Mucosa of descending colon (tissue), 3 donors: ENCODE measurements at regions not wholly inside any gene's neighbourhood (a gene's known extent, or its start where the extent isn't known, plus 50 kb on each side); places are given as distances from the start of the nearest gene placed in this dataset.

Source experiments
- ATAC-seq: fragments of 200-7000 bp; cut with Tn5 transposase; one replicate; pipeline ENCODE4 v1.9.1; 2020; ENCODE audit warnings: mild to moderate bottlenecking, moderate library complexity
- DNase-seq, 3 donors: peaks; one replicate each; pipeline ENCODE4 v3.0.0-alpha.2; 2020
- H3K36me3 ChIP-seq: fragments of 200-600 bp; one replicate; pipeline ENCODE4 v1.8.0; 2021; ENCODE audit warnings: low read depth, mild to moderate bottlenecking
- H3K4me1 ChIP-seq: fragments of 200-600 bp; one replicate; pipeline ENCODE4 v1.8.0; 2021; ENCODE audit warnings: low read depth, mild to moderate bottlenecking
- H3K4me3 ChIP-seq: fragments of 200-600 bp; one replicate; pipeline ENCODE4 v1.8.0; 2021; ENCODE audit warnings: mild to moderate bottlenecking
- H3K9me3 ChIP-seq: fragments of 200-600 bp; one replicate; pipeline ENCODE4 v1.8.0; 2021; ENCODE audit warnings: mild to moderate bottlenecking
- CTCF ChIP-seq: fragments of 200-600 bp; IDR thresholded peaks from one replicate; pipeline ENCODE4 v1.8.0; 2022; ENCODE audit warnings: antibody characterized with exemption, mild to moderate bottlenecking
- intact Hi-C, 2 donors: fragments of 100-400 bp; cut with DNase I in 1 of 2; cut with micrococcal nuclease in 1 of 2; formaldehyde crosslinking; loops; one replicate each; pipeline versions ENCODE4 v1.11.0 to v1.11.1; 2022; cut with DNase I, micrococcal nuclease
- donor health status: DM: no; HTN: no; CAD: no; lungs with moderate emphysema.
- donor health status: DM: no; HTN: no; CAD: no.
- donor health status: DM: no; HTN: yes; CAD: no.

GRCh38 chr12:114186241-114187002 lies 219.5 kb downstream of the TBX5 start:
- Histone ChIP-seq H3K4me3 (no peak overlapping the region), H3K36me3 (no peaks in the 10 kb centered on the region), H3K4me1 (no peaks in the 10 kb centered on the region), H3K9me3 (no peaks in the 10 kb centered on the region)
- ATAC-seq (no peak), DNase-seq (no peak)
- no peak for TF ChIP-seq CTCF
- intact Hi-C loops, result no loop called here

GRCh38 chr12:114185036-114185435 lies 218.9 kb upstream of the RBM19 start:
- H3K4me3 ChIP-seq, result no peak overlapping the region
- ATAC-seq, result no peak
- TF ChIP-seq CTCF, result no peak
- no peaks in the 10 kb centered on the region for H3K9me3 ChIP-seq
- no peaks in the 10 kb centered on the region for H3K4me1 ChIP-seq
- no peaks in the 10 kb centered on the region for H3K36me3 ChIP-seq
- intact Hi-C loops, result no loop called here
- no peak for DNase-seq

GRCh38 chr12:114174326-114174725 lies 208.2 kb upstream of the RBM19 start:
- ATAC-seq (no peak), DNase-seq (no peak)
- Histone ChIP-seq H3K36me3 (no peaks in the 10 kb centered on the region), H3K4me1 (no peaks in the 10 kb centered on the region), H3K4me3 (no peak overlapping the region), H3K9me3 (no peaks in the 10 kb centered on the region)
- intact Hi-C loops, result no loop called here
- TF ChIP-seq CTCF, result no peak

DNA sequence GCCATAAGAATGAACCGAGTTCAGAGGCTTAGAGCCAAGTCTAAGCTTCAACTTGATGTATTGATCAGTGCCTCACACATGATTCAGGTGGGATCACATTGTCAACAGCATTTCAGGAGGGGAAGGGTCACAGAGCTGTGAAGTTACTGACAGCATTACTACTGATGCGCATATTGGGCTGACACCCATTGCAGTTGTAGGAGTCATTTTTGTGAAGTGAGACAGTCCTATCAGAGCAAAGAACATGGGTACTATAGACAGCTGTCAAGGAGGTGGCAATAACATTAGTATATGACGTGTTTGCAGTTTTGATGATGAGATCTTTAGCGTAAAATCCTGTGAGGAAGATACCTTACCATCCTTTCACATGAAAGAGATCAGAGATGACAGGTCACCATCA lies 206.0 kb upstream of the RBM19 start:
- no peak for DNase-seq
- intact Hi-C loops, result no loop called here
- Histone ChIP-seq H3K9me3 (no peaks in the 10 kb centered on the region), H3K36me3 (no peaks in the 10 kb centered on the region), H3K4me3 (no peak overlapping the region), H3K4me1 (no peaks in the 10 kb centered on the region)
- ATAC-seq, result no peak
- TF ChIP-seq CTCF, result no peak

- TF ChIP-seq CTCF, result no peak
- intact Hi-C loops, result no loop called here
- no peaks in the 10 kb centered on the region for H3K36me3 ChIP-seq
Measured at GRCh38 chr12:114168061-114168460, 201.9 kb upstream of the RBM19 start.

DNA sequence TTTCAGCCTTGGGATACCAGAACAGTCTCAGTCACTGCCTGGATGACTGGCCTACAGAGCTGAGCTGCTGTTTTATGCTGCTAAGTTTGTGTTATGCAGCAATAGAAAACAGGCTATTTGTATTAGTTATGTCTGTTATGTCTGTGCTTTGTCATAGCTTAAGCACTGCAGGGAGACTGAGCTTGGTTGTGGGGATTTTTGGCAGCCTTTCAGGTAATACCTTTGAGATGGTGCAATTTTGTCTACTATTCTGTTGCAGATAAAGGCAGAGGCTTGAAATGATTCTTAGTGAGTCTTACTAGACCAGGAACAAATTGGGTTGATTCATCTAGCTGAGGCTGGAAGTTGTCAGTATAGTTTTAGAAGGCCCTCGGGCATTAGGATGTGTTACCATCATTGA lies 201.3 kb upstream of the RBM19 start:
- TF ChIP-seq CTCF, result no peak
- Histone ChIP-seq H3K9me3 (no peaks in the 10 kb centered on the region), H3K4me1 (no peaks in the 10 kb centered on the region), H3K36me3 (no peaks in the 10 kb centered on the region), H3K4me3 (no peak overlapping the region)
- DNase-seq (no peak), ATAC-seq (no peak)
- intact Hi-C loops, result no loop called here

More at GRCh38 chr12:114168061-114168460, 201.9 kb upstream of the RBM19 start:
- H3K4me1 ChIP-seq, result no peaks in the 10 kb centered on the region
- no peak overlapping the region for H3K4me3 ChIP-seq
- no peaks in the 10 kb centered on the region for H3K9me3 ChIP-seq
- no peak for ATAC-seq
- DNase-seq, result no peak
